ENCODE measurements at regions not wholly inside any gene's neighbourhood (a gene's known extent, or its start where the extent isn't known, plus 50 kb on each side); places are given as distances from the start of the nearest gene placed in this dataset.
A peak's percentile ranks its signal among the peaks of the same experiment; 100 is the strongest.

DNA sequence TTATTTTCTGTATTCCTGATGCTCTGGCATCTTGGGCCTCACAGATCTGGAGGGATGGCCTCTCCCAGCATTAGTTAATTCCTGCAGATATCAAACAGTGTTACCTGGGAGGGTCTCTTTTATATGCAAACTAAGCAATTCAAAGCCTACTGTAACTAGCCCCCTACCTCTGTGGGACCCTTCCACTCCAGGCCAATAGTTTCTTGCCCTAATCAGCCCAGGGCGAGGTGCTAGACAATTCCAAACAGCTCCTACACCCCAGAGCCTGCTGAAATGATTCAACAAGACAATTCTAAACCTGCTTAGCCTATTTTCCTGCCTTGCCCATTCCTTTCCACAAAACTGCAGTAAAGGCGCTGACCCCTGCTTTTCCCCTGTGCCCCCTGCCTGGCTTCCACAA is 106.6 kb upstream of the IGSF10 start:
- H3K36me3 ChIP-seq: no peaks in the 10 kb centered on the region
- no peak for DNase-seq
- H3K27me3 ChIP-seq: no peaks in the 10 kb centered on the region
- H3K9me3 ChIP-seq: 0 out of 2 replicates have a peak, but pooled peaks cover 2% of the 10 kb centered on the region
- H3K4me3 ChIP-seq: no peak overlapping the region

DNA sequence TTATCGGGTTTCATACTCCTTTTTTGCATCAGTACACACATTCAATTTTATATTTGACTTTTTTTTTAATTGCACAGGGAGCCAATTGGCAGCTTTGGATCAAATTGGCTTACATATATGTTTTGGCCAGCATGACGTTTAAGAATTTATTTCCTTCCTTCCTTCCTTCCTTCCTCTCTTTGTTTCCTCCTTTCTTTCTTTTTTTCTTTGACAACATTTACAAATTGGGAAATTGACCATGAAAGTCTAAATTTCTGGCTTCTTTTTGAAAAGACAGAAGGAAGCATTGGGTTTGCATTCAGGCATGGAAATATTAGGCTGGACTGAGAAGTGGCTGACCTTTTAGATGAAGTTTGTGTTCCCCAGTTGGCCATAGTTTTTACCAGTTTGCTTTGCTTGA is 103.4 kb upstream of the IGSF10 start:
- no peak for DNase-seq
- Histone ChIP-seq H3K36me3 (no peaks in the 10 kb centered on the region), H3K27me3 (no peaks in the 10 kb centered on the region), H3K9me3 (no peaks in the 10 kb centered on the region), H3K4me3 (no peak overlapping the region)

GRCh38 chr3:151563305-151563704 is 102.4 kb upstream of the IGSF10 start:
- H3K4me3 ChIP-seq: no peak overlapping the region
- H3K9me3 ChIP-seq: no peaks in the 10 kb centered on the region
- DNase-seq: no peak
- H3K27me3 ChIP-seq: no peaks in the 10 kb centered on the region
- no peaks in the 10 kb centered on the region for H3K36me3 ChIP-seq

GRCh38 chr3:151562891-151563290 is 102.0 kb upstream of the IGSF10 start:
- no peaks in the 10 kb centered on the region for H3K36me3 ChIP-seq

DNA sequence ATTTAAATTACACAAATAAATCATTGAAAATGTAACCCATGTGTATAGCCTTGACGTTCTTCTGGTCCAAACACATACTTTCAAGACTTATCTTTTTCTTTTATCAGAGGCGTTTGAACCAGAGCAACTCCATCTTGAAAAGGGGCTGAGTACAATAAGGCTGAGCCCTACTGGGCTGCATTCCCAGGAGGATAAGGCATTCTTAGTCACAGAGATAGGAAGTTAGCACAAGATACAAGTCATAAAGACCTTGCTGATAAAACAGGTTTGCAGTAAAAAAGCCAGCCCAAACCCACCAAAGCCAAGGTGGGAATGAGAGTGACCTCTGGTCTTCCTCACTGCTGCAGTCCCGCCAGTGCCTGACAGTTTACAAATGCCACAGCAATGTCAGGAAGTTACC is 101.0 kb upstream of the IGSF10 start:
- no peaks in the 10 kb centered on the region for H3K9me3 ChIP-seq
- no peak for DNase-seq
- H3K4me3 ChIP-seq: no peak overlapping the region
- H3K27me3 ChIP-seq: no peaks in the 10 kb centered on the region
- H3K36me3 ChIP-seq: no peaks in the 10 kb centered on the region

More at GRCh38 chr3:151562891-151563290, 102.0 kb upstream of the IGSF10 start:
- Histone ChIP-seq H3K4me3 (no peak overlapping the region), H3K27me3 (no peaks in the 10 kb centered on the region), H3K9me3 (no peaks in the 10 kb centered on the region)
- DNase-seq: no peak

- H3K36me3 ChIP-seq: no peaks in the 10 kb centered on the region
- H3K9me3 ChIP-seq: no peaks in the 10 kb centered on the region
- no peak for DNase-seq
- H3K4me3 ChIP-seq: no peak overlapping the region
- no peaks in the 10 kb centered on the region for H3K27me3 ChIP-seq
These were observed 99.9 kb upstream of the IGSF10 start for GRCh38 chr3:151560738-151561137.

DNA sequence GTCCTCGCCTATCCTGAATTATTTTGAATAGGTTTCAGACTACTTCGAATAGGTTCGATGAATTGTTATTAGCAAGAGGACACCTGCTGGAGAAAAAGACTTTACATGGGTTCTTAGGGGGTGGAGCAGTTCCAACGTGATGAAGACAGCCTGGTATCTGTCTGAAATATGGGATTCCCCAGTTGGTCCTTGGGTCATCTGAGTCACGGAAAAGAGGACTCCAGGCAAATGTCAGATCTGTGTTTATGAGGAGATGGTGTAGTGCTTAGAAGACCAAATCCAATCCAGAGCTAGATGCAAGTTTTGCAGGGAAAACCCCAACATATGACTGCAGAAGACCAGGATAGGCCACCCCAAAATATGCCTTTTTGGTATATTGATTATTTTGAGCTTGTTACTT is 98.9 kb upstream of the IGSF10 start:
- H3K9me3 ChIP-seq: no peaks in the 10 kb centered on the region

DNA sequence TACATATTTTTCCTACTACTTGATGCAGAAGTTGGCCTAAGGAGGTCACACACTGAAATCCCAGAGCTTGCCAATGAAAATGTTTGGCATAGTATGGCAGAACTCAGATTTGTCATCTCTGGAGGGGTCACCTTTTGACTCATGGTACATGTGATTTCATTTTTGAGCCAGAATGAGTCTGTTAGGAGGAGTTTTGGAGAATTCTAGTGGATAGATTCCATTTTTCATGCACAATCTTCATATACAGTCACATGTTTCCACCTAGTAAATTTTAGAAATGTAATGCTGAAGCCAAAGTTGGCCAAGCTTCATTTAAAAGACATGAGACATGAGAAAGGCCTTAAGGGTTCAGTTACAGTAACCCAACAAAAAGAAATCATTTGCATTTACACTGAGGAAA is 97.8 kb upstream of the IGSF10 start:
- peak; percentile 43 for DNase-seq
- H3K27me3 ChIP-seq: no peaks in the 10 kb centered on the region
- H3K9me3 ChIP-seq: no peaks in the 10 kb centered on the region
- H3K4me3 ChIP-seq: no peak overlapping the region
- no peaks in the 10 kb centered on the region for H3K36me3 ChIP-seq

More for the DNA sequence above, 98.9 kb upstream of the IGSF10 start:
- Histone ChIP-seq H3K4me3 (no peak overlapping the region), H3K27me3 (no peaks in the 10 kb centered on the region), H3K36me3 (no peaks in the 10 kb centered on the region)
- no peak for DNase-seq

GRCh38 chr3:151557068-151557840 is 96.4 kb upstream of the IGSF10 start:
- no peak for DNase-seq
- Histone ChIP-seq H3K4me3 (no peak overlapping the region), H3K9me3 (no peaks in the 10 kb centered on the region), H3K27me3 (no peaks in the 10 kb centered on the region), H3K36me3 (no peaks in the 10 kb centered on the region)

DNA sequence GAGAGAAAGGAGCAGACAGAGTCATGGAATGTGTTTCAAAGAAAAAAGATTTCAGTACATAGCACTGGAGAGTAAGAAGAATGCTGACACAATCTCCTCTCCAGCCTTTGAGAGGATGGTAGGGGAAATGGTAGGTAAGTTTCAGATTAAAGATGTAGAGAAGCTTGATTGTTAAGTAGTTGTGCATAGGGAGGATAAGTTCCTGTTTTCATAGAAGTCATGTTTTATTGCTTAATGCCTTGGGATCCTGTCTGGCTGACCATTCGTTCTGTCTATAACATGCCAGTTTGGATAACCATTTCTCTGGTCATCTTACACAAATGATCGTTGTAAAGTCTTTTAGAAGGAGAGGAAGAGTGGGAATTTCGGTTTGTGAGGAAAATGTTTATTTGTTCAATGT is 95.7 kb upstream of the IGSF10 start:
- no peaks in the 10 kb centered on the region for H3K9me3 ChIP-seq
- H3K36me3 ChIP-seq: no peaks in the 10 kb centered on the region
- H3K4me3 ChIP-seq: no peak overlapping the region
- DNase-seq: no peak
- no peaks in the 10 kb centered on the region for H3K27me3 ChIP-seq

DNA sequence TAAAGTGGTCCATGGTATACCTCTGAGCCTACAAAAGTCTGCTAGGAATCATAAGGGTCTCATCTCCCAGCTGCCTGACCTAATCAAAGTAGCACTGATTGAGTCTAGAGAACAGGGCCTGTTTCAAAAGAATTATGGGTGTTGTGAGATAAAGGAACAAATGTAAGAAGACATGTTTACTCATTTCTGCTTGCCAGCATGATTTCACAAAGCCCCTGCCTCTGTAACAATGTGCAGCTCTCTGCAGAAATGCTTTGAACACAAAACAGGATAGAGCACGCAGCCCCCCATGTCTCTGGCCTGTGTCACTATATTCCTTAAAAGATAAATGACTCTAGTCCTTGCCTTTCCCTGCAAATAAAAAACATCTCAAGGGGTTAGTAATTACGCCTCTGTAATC is 94.7 kb upstream of the IGSF10 start:
- H3K36me3 ChIP-seq: no peaks in the 10 kb centered on the region
- H3K9me3 ChIP-seq: no peaks in the 10 kb centered on the region
- no peak overlapping the region for H3K4me3 ChIP-seq
- H3K27me3 ChIP-seq: no peaks in the 10 kb centered on the region
- no peak for DNase-seq

GRCh38 chr3:151553888-151554287 is 93.0 kb upstream of the IGSF10 start:
- DNase-seq: no peak
- H3K27me3 ChIP-seq: no peaks in the 10 kb centered on the region
- H3K4me3 ChIP-seq: no peak overlapping the region
- no peaks in the 10 kb centered on the region for H3K9me3 ChIP-seq
- H3K36me3 ChIP-seq: no peaks in the 10 kb centered on the region

DNA sequence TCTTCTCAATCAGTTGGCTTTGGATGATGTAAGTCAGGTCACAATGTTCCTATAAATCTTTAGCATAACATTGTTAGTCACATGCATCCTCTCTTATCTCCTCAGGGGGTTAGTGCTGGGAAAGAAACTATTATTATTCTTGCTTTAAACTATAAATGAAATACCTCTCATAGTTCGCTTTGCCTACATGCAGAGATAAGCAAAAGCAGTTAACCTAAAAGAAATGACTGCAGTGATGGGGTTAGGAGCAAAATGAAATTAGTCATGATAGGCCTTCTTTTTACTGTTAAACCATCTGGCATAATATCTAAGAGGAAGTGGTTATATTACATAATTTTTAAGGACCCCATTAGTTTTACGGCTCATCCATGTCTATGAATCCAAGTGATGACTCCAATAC is 91.7 kb upstream of the IGSF10 start:
- H3K4me3 ChIP-seq: no peak overlapping the region
- no peaks in the 10 kb centered on the region for H3K9me3 ChIP-seq
- H3K36me3 ChIP-seq: no peaks in the 10 kb centered on the region
- DNase-seq: no peak
- H3K27me3 ChIP-seq: no peaks in the 10 kb centered on the region

DNA sequence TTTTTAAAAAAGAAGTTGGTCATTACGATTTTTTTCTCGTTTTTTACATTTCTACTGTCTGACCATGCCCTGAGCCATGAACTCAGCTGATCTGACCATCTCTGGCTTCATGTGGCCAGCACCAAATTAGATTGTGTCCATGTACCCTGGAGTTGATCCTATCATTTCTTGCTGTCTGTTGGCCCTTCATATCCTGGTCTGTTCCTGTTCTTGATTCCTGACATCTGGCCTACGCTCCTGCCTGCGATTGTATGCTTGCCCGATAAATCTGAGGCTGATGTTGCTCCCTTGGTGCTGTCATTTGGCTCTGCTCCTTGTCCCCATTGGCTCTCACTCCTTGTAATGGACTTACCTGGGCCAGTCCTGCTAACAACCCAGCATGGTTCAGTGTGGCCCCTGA is 89.8 kb upstream of the IGSF10 start:
- no peak overlapping the region for H3K4me3 ChIP-seq
- no peaks in the 10 kb centered on the region for H3K9me3 ChIP-seq
- DNase-seq: no peak
- H3K27me3 ChIP-seq: no peaks in the 10 kb centered on the region
- H3K36me3 ChIP-seq: no peaks in the 10 kb centered on the region

GRCh38 chr3:151550025-151550618 is 89.3 kb upstream of the IGSF10 start:
- Histone ChIP-seq H3K27me3 (no peaks in the 10 kb centered on the region), H3K9me3 (no peaks in the 10 kb centered on the region), H3K4me3 (no peak overlapping the region), H3K36me3 (no peaks in the 10 kb centered on the region)
- no peak for DNase-seq

GRCh38 chr3:151548195-151548594 is 87.3 kb upstream of the IGSF10 start:
- DNase-seq: no peak
- H3K27me3 ChIP-seq: no peaks in the 10 kb centered on the region

DNA sequence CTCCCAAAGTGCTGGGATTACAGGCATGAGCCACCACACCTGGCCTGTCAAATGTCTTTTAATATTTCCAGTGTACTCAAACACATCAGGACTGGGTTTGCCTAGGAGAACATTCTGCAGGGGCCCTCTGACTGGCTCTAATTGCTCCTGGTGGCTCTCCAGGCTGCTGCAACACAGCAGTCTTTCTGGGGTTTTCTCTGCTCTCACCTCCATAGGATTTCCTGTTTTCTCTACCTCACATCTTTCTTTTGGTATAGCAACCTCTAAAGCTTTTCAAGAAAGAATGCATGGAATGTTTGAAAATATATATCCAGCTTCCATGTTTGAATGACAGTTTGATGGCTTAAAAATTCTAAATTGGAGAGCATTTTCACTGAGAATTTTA is 83.3 kb upstream of the IGSF10 start:
- DNase-seq: no peak

More at GRCh38 chr3:151548195-151548594, 87.3 kb upstream of the IGSF10 start:
- Histone ChIP-seq H3K36me3 (no peaks in the 10 kb centered on the region), H3K4me3 (no peak overlapping the region), H3K9me3 (no peaks in the 10 kb centered on the region)

DNA sequence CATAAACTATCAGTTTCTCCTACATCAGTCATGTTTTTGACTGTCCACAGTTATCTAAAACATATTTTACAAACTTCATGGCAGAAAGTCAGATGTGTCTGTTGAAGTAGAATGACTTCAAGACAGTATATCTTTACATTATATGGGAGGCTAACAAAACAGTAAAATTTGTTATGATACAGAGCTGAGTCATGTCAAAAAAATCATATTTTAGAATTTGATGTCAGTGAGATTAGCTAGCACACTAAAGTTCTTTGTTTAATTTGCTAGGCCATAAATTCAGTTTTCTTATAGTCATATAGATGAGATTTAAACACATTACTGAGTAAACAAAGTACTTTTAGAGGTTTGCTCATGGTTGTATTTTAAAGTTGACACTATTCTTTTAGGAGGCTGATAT is 80.3 kb upstream of the IGSF10 start:
- no peaks in the 10 kb centered on the region for H3K9me3 ChIP-seq
- no peaks in the 10 kb centered on the region for H3K27me3 ChIP-seq
- H3K4me3 ChIP-seq: no peak overlapping the region
- no peak for DNase-seq
- no peaks in the 10 kb centered on the region for H3K36me3 ChIP-seq

More for the DNA sequence above, 83.3 kb upstream of the IGSF10 start:
- no peak overlapping the region for H3K4me3 ChIP-seq
- no peaks in the 10 kb centered on the region for H3K27me3 ChIP-seq
- no peaks in the 10 kb centered on the region for H3K9me3 ChIP-seq
- no peaks in the 10 kb centered on the region for H3K36me3 ChIP-seq
